Gastrocnemius medialis (tissue), 4 donors: ENCODE measurements at regions not wholly inside any gene's neighbourhood (a gene's known extent, or its start where the extent isn't known, plus 50 kb on each side); places are given as distances from the start of the nearest gene placed in this dataset.

ENCODE experiments used
- ATAC-seq, 2 donors: fragments of 150-250 bp; one replicate each; pipeline ENCODE4 v1.9.1; 2016
- DNase-seq, 2 donors: peaks; one replicate each; pipeline ENCODE4 v3.0.0-alpha.2; 2019
- H3K27ac ChIP-seq, 4 donors: fragments of 200-600 bp; sonication (generic); 1 replicate in 1 of 4; 2 replicates in 3 of 4; pipeline ENCODE4 v1.5.1; 2016 to 2018; ENCODE audit warnings: mild to moderate bottlenecking in 2 of 4, moderate library complexity in 1 of 4
- H3K27me3 ChIP-seq, 3 donors: fragments of 200-600 bp; sonication (generic) in 2 of 3; 1 replicate in 1 of 3; 2 replicates in 2 of 3; pipeline versions ENCODE4 v1.5.1 to v1.6.0; 2016 to 2019; ENCODE audit warnings: mild to moderate bottlenecking in 1 of 3, moderate library complexity in 1 of 3
- H3K36me3 ChIP-seq, 2 donors: fragments of 200-600 bp; sonication (generic) in 1 of 2; one replicate each; pipeline ENCODE4 v1.5.1; 2017 to 2018
- H3K4me1 ChIP-seq, 2 donors: fragments of 200-600 bp; sonication (generic) in 1 of 2; one replicate each; pipeline ENCODE4 v1.5.1; 2016 to 2017; ENCODE audit warnings: mild to moderate bottlenecking in 2 of 2
- H3K4me3 ChIP-seq, 4 donors: fragments of 200-600 bp; sonication (generic) in 3 of 4; 1 replicate in 1 of 4; 2 replicates in 3 of 4; pipeline ENCODE4 v1.5.1; 2016 to 2019; ENCODE audit warnings: mild to moderate bottlenecking in 2 of 4
- H3K9me3 ChIP-seq, 3 donors: fragments of 200-600 bp; sonication (generic) in 2 of 3; 1 replicate in 1 of 3; 2 replicates in 2 of 3; pipeline ENCODE4 v1.5.1; 2016 to 2019
- CTCF ChIP-seq, 5 experiments: fragments of 450-650 bp in 3 of 5; fragments of 200-600 bp in 2 of 5; sonication (generic) in 2 of 5; IDR thresholded peaks in 4 of 5; conservative IDR thresholded peaks in 1 of 5; 1 replicate in 4 of 5; 2 replicates in 1 of 5; pipeline ENCODE4 v1.5.1; 2016 to 2019; ENCODE audit warnings: antibody characterized with exemption in 5 of 5, mild to moderate bottlenecking in 3 of 5, moderate library complexity in 3 of 5
- POLR2A ChIP-seq, 2 donors: fragments of 450-650 bp; IDR thresholded peaks; one replicate each; pipeline ENCODE4 v1.6.1; 2017; ENCODE audit warnings: antibody characterized with exemption in 2 of 2, mild to moderate bottlenecking in 2 of 2, moderate library complexity in 2 of 2
- in situ Hi-C, 4 donors: fragments of 200-750 bp; cut with MboI; loops; one replicate each; pipeline versions ENCODE4 v1.15.0 to v1.8.0; 2017; ENCODE audit warnings: low sequenced_read_pairs in 4 of 4
- intact Hi-C: fragments of 100-400 bp; cut with DNase I; formaldehyde crosslinking; loops from one replicate; pipeline ENCODE4 v1.15.1; 2023; ENCODE audit warnings: low total_unique reads

- in situ Hi-C loops, result no loop called here
- Histone ChIP-seq H3K9me3 (no peaks in the 10 kb centered on the region), H3K4me1 (no peaks in the 10 kb centered on the region), H3K36me3 (no peaks in the 10 kb centered on the region), H3K27ac (no peak overlapping the region), H3K27me3 (no peaks in the 10 kb centered on the region), H3K4me3 (no peak overlapping the region)
- no peak for DNase-seq
- no peak for TF ChIP-seq POLR2A (IDR thresholded peaks at IDR 0.05)
- no peak for TF ChIP-seq CTCF (IDR thresholded peaks at IDR 0.05 in 4 of 5, conservative IDR thresholded peaks at IDR 0.05 in 1 of 5)
- ATAC-seq, result no peak
- intact Hi-C loops, result no loop called here
Observed at GRCh38 chr2:103265521-103265920, 503.7 kb downstream of the TMEM182 start.

- no peak overlapping the region for H3K4me3 ChIP-seq
- in situ Hi-C loops, result no loop called here
- H3K36me3 ChIP-seq, result no peaks in the 10 kb centered on the region
- no peaks in the 10 kb centered on the region for H3K4me1 ChIP-seq
- ATAC-seq, result no peak
- no peak for DNase-seq
- intact Hi-C loops, result no loop called here
- H3K27ac ChIP-seq, result no peak overlapping the region
- TF ChIP-seq POLR2A (IDR thresholded peaks at IDR 0.05), result no peak
- no peak for TF ChIP-seq CTCF (IDR thresholded peaks at IDR 0.05 in 4 of 5, conservative IDR thresholded peaks at IDR 0.05 in 1 of 5)
- H3K27me3 ChIP-seq, result no peaks in the 10 kb centered on the region
- H3K9me3 ChIP-seq, result no peaks in the 10 kb centered on the region
Observed at GRCh38 chr2:103268841-103269498, 507.1 kb downstream of the TMEM182 start.

GRCh38 chr2:103276869-103277268, 515.0 kb downstream of the TMEM182 start:
- no peak for ATAC-seq
- no peak for DNase-seq
- TF ChIP-seq CTCF (IDR thresholded peaks at IDR 0.05 in 4 of 5, conservative IDR thresholded peaks at IDR 0.05 in 1 of 5) (no peak), POLR2A (IDR thresholded peaks at IDR 0.05) (no peak)
- no peak overlapping the region for H3K4me3 ChIP-seq
- H3K4me1 ChIP-seq, result no peaks in the 10 kb centered on the region
- no peak overlapping the region for H3K27ac ChIP-seq
- no peaks in the 10 kb centered on the region for H3K9me3 ChIP-seq
- no peaks in the 10 kb centered on the region for H3K36me3 ChIP-seq
- in situ Hi-C loops (no loop called here), intact Hi-C loops (no loop called here)
- H3K27me3 ChIP-seq, result no peaks in the 10 kb centered on the region

- H3K27ac ChIP-seq, result no peak overlapping the region
- DNase-seq (no peak), ATAC-seq (no peak)
- in situ Hi-C loops, result no loop called here
- no peaks in the 10 kb centered on the region for H3K27me3 ChIP-seq
- TF ChIP-seq POLR2A (IDR thresholded peaks at IDR 0.05), result no peak
- TF ChIP-seq CTCF (IDR thresholded peaks at IDR 0.05 in 4 of 5, conservative IDR thresholded peaks at IDR 0.05 in 1 of 5), result no peak
- intact Hi-C loops, result no loop called here
- no peak overlapping the region for H3K4me3 ChIP-seq
- no peaks in the 10 kb centered on the region for H3K9me3 ChIP-seq
- no peaks in the 10 kb centered on the region for H3K36me3 ChIP-seq
- H3K4me1 ChIP-seq, result no peaks in the 10 kb centered on the region
Observed at GRCh38 chr2:103284750-103285149, 522.9 kb downstream of the TMEM182 start.

- Histone ChIP-seq H3K4me1 (no peaks in the 10 kb centered on the region), H3K27ac (no peak overlapping the region), H3K9me3 (no peaks in the 10 kb centered on the region), H3K27me3 (no peaks in the 10 kb centered on the region), H3K36me3 (no peaks in the 10 kb centered on the region), H3K4me3 (no peak overlapping the region)
- in situ Hi-C loops (no loop called here), intact Hi-C loops (no loop called here)
- DNase-seq, result no peak
- TF ChIP-seq POLR2A (IDR thresholded peaks at IDR 0.05) (no peak), CTCF (IDR thresholded peaks at IDR 0.05 in 4 of 5, conservative IDR thresholded peaks at IDR 0.05 in 1 of 5) (no peak)
- no peak for ATAC-seq
Observed at GRCh38 chr2:103285354-103285753, 523.5 kb downstream of the TMEM182 start.
